OCI-LY1 (cell line): ENCODE measurements at regions not wholly inside any gene's neighbourhood (a gene's known extent, or its start where the extent isn't known, plus 50 kb on each side); places are given as distances from the start of the nearest gene placed in this dataset.

ENCODE experiments used
- H2AFZ ChIP-seq: fragments of 200-600 bp; sonication (generic), shearing (Covaris generic); 2 replicates; pipeline ENCODE4 v1.6.0; 2014; ENCODE audit warnings: antibody characterized with exemption, mild to moderate bottlenecking, low read length
- H3F3A ChIP-seq: fragments of 200-600 bp; sonication (generic), shearing (Covaris generic); 2 replicates; pipeline ENCODE4 v1.6.0; 2014; ENCODE audit warnings: mild to moderate bottlenecking, antibody characterized with exemption, low read length, moderate library complexity; ENCODE audit not compliant: insufficient read depth
- H3K27ac ChIP-seq: fragments of 200-600 bp; sonication (generic); 2 replicates; pipeline ENCODE4 v1.5.1; 2014; ENCODE audit warnings: low read length, mixed run types, mild to moderate bottlenecking, low read depth; ENCODE audit not compliant: poor library complexity, severe bottlenecking
- H3K27me3 ChIP-seq: fragments of 200-600 bp; sonication (generic); 2 replicates; pipeline ENCODE4 v1.6.0; 2014; ENCODE audit warnings: antibody characterized with exemption, mild to moderate bottlenecking, low read length, moderate library complexity; ENCODE audit not compliant: insufficient read depth
- H3K36me3 ChIP-seq: fragments of 200-600 bp; sonication (generic); 2 replicates; pipeline ENCODE4 v1.6.1; 2014; ENCODE audit warnings: mild to moderate bottlenecking, antibody characterized with exemption, low read length, moderate library complexity, mixed read lengths; ENCODE audit not compliant: insufficient read depth
- H3K4me1 ChIP-seq: fragments of 200-600 bp; sonication (generic); 2 replicates; pipeline ENCODE4 v1.5.1; 2014; ENCODE audit warnings: mild to moderate bottlenecking, low read length, moderate library complexity; ENCODE audit not compliant: insufficient read depth, severe bottlenecking
- H3K4me2 ChIP-seq: fragments of 200-600 bp; sonication (generic), shearing (Covaris generic); 2 replicates; pipeline ENCODE4 v1.6.1; 2014; ENCODE audit warnings: low read length
- H3K4me3 ChIP-seq: fragments of 200-600 bp; sonication (generic); 2 replicates; pipeline ENCODE4 v1.5.1; 2014; ENCODE audit warnings: low read length, low read depth, mild to moderate bottlenecking, mixed read lengths; ENCODE audit not compliant: poor library complexity, severe bottlenecking
- H3K79me2 ChIP-seq: fragments of 200-600 bp; shearing (Covaris generic); 2 replicates; pipeline ENCODE4 v1.6.1; 2016; ENCODE audit warnings: mixed run types, low read length, mixed read lengths; ENCODE audit not compliant: insufficient read depth
- H3K9ac ChIP-seq: fragments of 200-600 bp; sonication (generic), shearing (Covaris generic); 2 replicates; pipeline ENCODE4 v1.6.1; 2014; ENCODE audit warnings: mild to moderate bottlenecking, low read length, mixed read lengths
- H3K9me2 ChIP-seq: fragments of 200-600 bp; sonication (generic), shearing (Covaris generic); 2 replicates; pipeline ENCODE4 v1.6.1; 2014; ENCODE audit warnings: low read depth, mild to moderate bottlenecking, low read length, mixed read lengths
- H3K9me3 ChIP-seq: fragments of 200-600 bp; shearing (Covaris generic); 2 replicates; pipeline ENCODE4 v1.6.1; 2014; ENCODE audit warnings: low read length, mixed read lengths
- H4K20me1 ChIP-seq: fragments of 200-600 bp; sonication (generic), shearing (Covaris generic); 2 replicates; pipeline ENCODE4 v1.6.0; 2016; ENCODE audit warnings: mild to moderate bottlenecking, low read length; ENCODE audit not compliant: insufficient read depth
- CTCF ChIP-seq: fragments of 200-600 bp; sonication (generic), shearing (Covaris generic); IDR thresholded peaks from 2 replicates; pipeline ENCODE4 v1.5.1; 2017; ENCODE audit warnings: mild to moderate bottlenecking, antibody characterized with exemption, low read length, moderate library complexity, mixed read lengths
- EZH2 ChIP-seq: fragments of 200-600 bp; sonication (generic), shearing (Covaris generic); IDR thresholded peaks from 2 replicates; pipeline ENCODE4 v1.8.0; 2017; ENCODE audit warnings: borderline replicate concordance, mixed run types, mild to moderate bottlenecking, antibody characterized with exemption, low read length, moderate library complexity, mixed read lengths

DNA sequence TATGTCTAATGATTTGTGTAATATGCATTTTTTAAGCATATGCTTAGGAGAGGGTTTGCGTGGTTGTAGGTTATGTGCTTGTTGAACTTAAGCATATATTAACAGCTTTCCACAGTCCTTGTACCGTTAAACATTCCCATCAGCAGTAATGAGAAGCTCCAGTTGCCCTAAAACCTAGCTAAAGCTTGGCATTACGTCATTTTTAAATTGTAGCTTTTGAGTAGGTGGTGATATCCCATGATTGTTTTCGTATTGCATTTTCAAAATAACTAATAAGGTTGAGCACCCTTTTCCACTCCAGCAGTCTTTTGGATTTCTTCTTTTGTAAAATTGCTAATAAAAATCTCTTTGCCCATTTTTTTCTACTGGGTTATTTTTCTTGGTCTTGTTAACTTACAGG lies 453.1 kb upstream of the GCFC2 start:
- Histone ChIP-seq H3K4me2 (no peak overlapping the region), H3K9me3 (no peaks in the 10 kb centered on the region), H3K79me2 (no peaks in the 10 kb centered on the region), H3K27me3 (no peaks in the 10 kb centered on the region), H3K4me3 (no peak overlapping the region), H3F3A (no peaks in the 10 kb centered on the region), H3K9me2 (no peaks in the 10 kb centered on the region), H3K4me1 (no peaks in the 10 kb centered on the region), H3K36me3 (no peaks in the 10 kb centered on the region), H4K20me1 (no peaks in the 10 kb centered on the region), H3K27ac (no peak overlapping the region), H3K9ac (no peak overlapping the region), H2AFZ (no peak overlapping the region)
- TF ChIP-seq CTCF (no peak), EZH2 (no peak)

DNA sequence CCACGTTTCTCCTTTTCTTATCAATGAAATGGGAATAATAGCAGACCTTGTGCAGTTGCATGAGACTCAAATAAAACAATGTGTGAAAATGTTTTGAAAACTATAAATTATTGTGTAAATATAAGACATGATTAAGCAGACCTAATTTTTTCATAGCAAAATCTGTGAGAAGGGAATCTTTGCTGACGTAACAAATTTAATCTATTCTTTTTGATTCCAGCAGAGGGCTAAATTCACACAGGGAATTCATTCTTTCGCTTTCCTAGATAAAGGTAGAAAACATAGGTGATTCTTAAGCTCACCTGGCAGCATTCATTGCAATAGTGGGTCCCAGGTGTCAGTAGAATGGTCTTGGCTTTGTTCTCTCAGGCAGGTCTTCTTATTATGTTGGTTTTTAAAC lies 450.0 kb upstream of the GCFC2 start:
- H3K9me2 ChIP-seq = no peaks in the 10 kb centered on the region
- H3K4me2 ChIP-seq = no peak overlapping the region
- no peaks in the 10 kb centered on the region for H3K36me3 ChIP-seq
- H3K9ac ChIP-seq = no peak overlapping the region
- no peaks in the 10 kb centered on the region for H3K27me3 ChIP-seq
- H3K4me3 ChIP-seq = no peak overlapping the region
- TF ChIP-seq CTCF = no peak
- TF ChIP-seq EZH2 = no peak
- no peaks in the 10 kb centered on the region for H3K79me2 ChIP-seq
- no peak overlapping the region for H3K27ac ChIP-seq
- H4K20me1 ChIP-seq = no peaks in the 10 kb centered on the region
- no peaks in the 10 kb centered on the region for H3K4me1 ChIP-seq
- no peaks in the 10 kb centered on the region for H3K9me3 ChIP-seq
- no peak overlapping the region for H2AFZ ChIP-seq
- no peaks in the 10 kb centered on the region for H3F3A ChIP-seq

DNA sequence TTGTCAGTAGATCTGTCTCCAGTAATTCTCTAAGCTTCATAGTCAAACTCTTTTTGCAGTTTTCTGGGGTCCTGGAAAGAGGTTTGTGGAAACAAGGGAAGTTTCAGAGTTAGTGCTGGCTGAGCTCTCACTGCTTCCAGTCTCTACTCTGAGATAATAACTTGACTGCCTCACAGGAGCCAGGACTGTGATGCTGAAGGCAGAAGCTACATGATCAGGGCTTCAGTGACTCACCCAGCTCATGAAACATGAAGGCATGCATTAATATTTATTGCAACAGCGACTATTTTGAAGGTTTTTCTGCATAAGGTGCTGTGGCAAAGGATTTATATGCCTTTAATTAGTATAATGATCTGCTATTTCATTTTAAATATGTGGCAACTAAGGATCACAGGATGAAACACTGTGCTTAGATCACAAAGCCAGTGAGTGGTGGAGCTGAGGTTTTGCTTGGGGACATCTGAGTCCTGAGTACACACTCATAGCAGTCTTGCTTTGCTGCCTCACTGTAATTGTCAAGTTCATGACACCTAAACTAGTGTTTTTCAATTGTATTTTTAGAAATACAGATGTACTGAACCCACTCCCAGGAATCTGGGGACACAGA lies 448.4 kb upstream of the GCFC2 start:
- Histone ChIP-seq H3K27me3 (no peaks in the 10 kb centered on the region), H3K4me1 (no peaks in the 10 kb centered on the region), H3K27ac (no peak overlapping the region), H3K9ac (no peak overlapping the region), H3F3A (no peaks in the 10 kb centered on the region), H2AFZ (no peak overlapping the region), H3K9me3 (no peaks in the 10 kb centered on the region), H3K79me2 (no peaks in the 10 kb centered on the region), H3K36me3 (no peaks in the 10 kb centered on the region), H3K9me2 (no peaks in the 10 kb centered on the region), H4K20me1 (no peaks in the 10 kb centered on the region), H3K4me3 (no peak overlapping the region), H3K4me2 (no peak overlapping the region)
- TF ChIP-seq EZH2 (no peak), CTCF (no peak)
